ENCODE measurements at regions not wholly inside any gene's neighbourhood (a gene's known extent, or its start where the extent isn't known, plus 50 kb on each side); places are given as distances from the start of the nearest gene placed in this dataset.

GRCh38 chr5:8241076-8241475 lies 372.1 kb downstream of the MTRR start:
- no peak for ATAC-seq
- TF ChIP-seq TCF4 (CRISPR knock-in tag; IDR thresholded peaks at IDR 0.05; ENCODE audit: borderline replicate concordance) (no peak), PPARA (CRISPR knock-in tag; IDR thresholded peaks at IDR 0.05; ENCODE audit: borderline replicate concordance) (no peak), ZFP3 (CRISPR knock-in tag; IDR thresholded peaks at IDR 0.05) (no peak), ESRRG (CRISPR knock-in tag; IDR thresholded peaks at IDR 0.05) (no peak), ZFP30 (CRISPR knock-in tag; IDR thresholded peaks at IDR 0.05) (no peak), TSHZ2 (CRISPR knock-in tag; IDR thresholded peaks at IDR 0.05) (no peak), POU6F1 (CRISPR knock-in tag; IDR thresholded peaks at IDR 0.05; ENCODE audit: borderline replicate concordance, low read depth) (no peak), PATZ1 (CRISPR knock-in tag; IDR thresholded peaks at IDR 0.05; ENCODE audit: borderline replicate concordance) (no peak), GLIS3 (CRISPR knock-in tag; IDR thresholded peaks at IDR 0.05) (no peak), ARNTL (CRISPR knock-in tag; IDR thresholded peaks at IDR 0.05; ENCODE audit: borderline replicate concordance, low read depth) (no peak), BACH2 (CRISPR knock-in tag; IDR thresholded peaks at IDR 0.05; ENCODE audit: borderline replicate concordance) (no peak), ZNF70 (CRISPR knock-in tag; IDR thresholded peaks at IDR 0.05) (no peak), SNAI2 (CRISPR knock-in tag; IDR thresholded peaks at IDR 0.05) (no peak)

- TF ChIP-seq RARB (CRISPR knock-in tag; IDR thresholded peaks at IDR 0.05) (no peak), ESRRG (CRISPR knock-in tag; IDR thresholded peaks at IDR 0.05) (no peak), ZFP3 (CRISPR knock-in tag; IDR thresholded peaks at IDR 0.05) (no peak), SNAI2 (CRISPR knock-in tag; IDR thresholded peaks at IDR 0.05) (no peak), ZNF565 (CRISPR knock-in tag; conservative IDR thresholded peaks at IDR 0.05; ENCODE audit: low read depth) (no peak), TCF4 (CRISPR knock-in tag; IDR thresholded peaks at IDR 0.05; ENCODE audit: borderline replicate concordance) (no peak), GLIS3 (CRISPR knock-in tag; IDR thresholded peaks at IDR 0.05) (no peak), ARNTL (CRISPR knock-in tag; IDR thresholded peaks at IDR 0.05; ENCODE audit: borderline replicate concordance, low read depth) (no peak), CSDC2 (CRISPR knock-in tag; IDR thresholded peaks at IDR 0.05) (no peak), OSR1 (CRISPR knock-in tag; IDR thresholded peaks at IDR 0.05) (no peak), BACH2 (CRISPR knock-in tag; IDR thresholded peaks at IDR 0.05; ENCODE audit: borderline replicate concordance) (no peak), CSRNP3 (CRISPR knock-in tag; IDR thresholded peaks at IDR 0.05) (no peak), ZFP30 (CRISPR knock-in tag; IDR thresholded peaks at IDR 0.05) (no peak), PPARA (CRISPR knock-in tag; IDR thresholded peaks at IDR 0.05; ENCODE audit: borderline replicate concordance) (no peak), CREB5 (CRISPR knock-in tag; IDR thresholded peaks at IDR 0.05; ENCODE audit: low read depth) (no peak), POU6F1 (CRISPR knock-in tag; IDR thresholded peaks at IDR 0.05; ENCODE audit: borderline replicate concordance, low read depth) (no peak), PATZ1 (CRISPR knock-in tag; IDR thresholded peaks at IDR 0.05; ENCODE audit: borderline replicate concordance) (no peak), TSHZ2 (CRISPR knock-in tag; IDR thresholded peaks at IDR 0.05) (no peak), ZNF8 (CRISPR knock-in tag; IDR thresholded peaks at IDR 0.05) (no peak), ISL1 (CRISPR knock-in tag; IDR thresholded peaks at IDR 0.05) (no peak)
- ATAC-seq: no peak
Measured at GRCh38 chr5:8241558-8241957, 372.6 kb downstream of the MTRR start.

Measured in SK-N-SH treated with all-trans-retinoic acid at 6 μM for 48 hours (cell line).